ENCODE measurements at regions not wholly inside any gene's neighbourhood (a gene's known extent, or its start where the extent isn't known, plus 50 kb on each side); places are given as distances from the start of the nearest gene placed in this dataset.
"Not testable (repeated sequence)": the region's sequence is repeated elsewhere in the genome, so short reads cannot be mapped to it uniquely, and the experiment has no call there.

- DNase-seq (ENCODE audit: low read depth, low spot score), result peak; percentile 8
- in situ Hi-C loops (cut with HindIII; ENCODE audit: low pct_unique_long_range_greater_than_20kb, low sequenced_read_pairs), result no loop called here
Observed at GRCh38 chr13:31385540-31385939, 185.8 kb downstream of the B3GLCT start.

- DNase-seq (ENCODE audit: low read depth, low spot score), result no peak
- in situ Hi-C loops (cut with HindIII; ENCODE audit: low pct_unique_long_range_greater_than_20kb, low sequenced_read_pairs), result no loop called here
Observed at GRCh38 chr13:31394506-31394905, 194.7 kb downstream of the B3GLCT start.

GRCh38 chr13:31395090-31395489 lies 195.3 kb downstream of the B3GLCT start:
- in situ Hi-C loops (cut with HindIII; ENCODE audit: low pct_unique_long_range_greater_than_20kb, low sequenced_read_pairs), result no loop called here
- no peak for DNase-seq (ENCODE audit: low read depth, low spot score)

GRCh38 chr13:31399690-31400089 lies 199.9 kb downstream of the B3GLCT start:
- in situ Hi-C loops (cut with HindIII; ENCODE audit: low pct_unique_long_range_greater_than_20kb, low sequenced_read_pairs), result loop anchor here (25.0 kb wide), 1 partner anchor 162 kb away; no protein-coding TSS in a partner anchor
- DNase-seq (ENCODE audit: low read depth, low spot score), result no peak

- in situ Hi-C loops (cut with HindIII; ENCODE audit: low pct_unique_long_range_greater_than_20kb, low sequenced_read_pairs), result loop anchor here (25.0 kb wide), 1 partner anchor 166 kb away; no protein-coding TSS in a partner anchor
- not testable (repeated sequence) for DNase-seq (ENCODE audit: low read depth, low spot score)
Observed at GRCh38 chr13:31403711-31404110, 203.9 kb downstream of the B3GLCT start.

GRCh38 chr13:31408927-31409326 lies 209.2 kb downstream of the B3GLCT start:
- in situ Hi-C loops (cut with HindIII; ENCODE audit: low pct_unique_long_range_greater_than_20kb, low sequenced_read_pairs), result loop anchor here (25.0 kb wide), 1 partner anchor 172 kb away; no protein-coding TSS in a partner anchor
- no peak for DNase-seq (ENCODE audit: low read depth, low spot score)

- in situ Hi-C loops (cut with HindIII; ENCODE audit: low pct_unique_long_range_greater_than_20kb, low sequenced_read_pairs), result loop anchor here (25.0 kb wide), 1 partner anchor 173 kb away; no protein-coding TSS in a partner anchor
- peak; percentile 11 for DNase-seq (ENCODE audit: low read depth, low spot score)
Observed at GRCh38 chr13:31409678-31410356, 210.0 kb downstream of the B3GLCT start.

GRCh38 chr13:31413516-31413915 lies 213.7 kb downstream of the B3GLCT start:
- no peak for DNase-seq (ENCODE audit: low read depth, low spot score)
- in situ Hi-C loops (cut with HindIII; ENCODE audit: low pct_unique_long_range_greater_than_20kb, low sequenced_read_pairs), result loop anchor here (25.0 kb wide), 1 partner anchor 176 kb away; no protein-coding TSS in a partner anchor

GRCh38 chr13:31416066-31416465 lies 216.3 kb downstream of the B3GLCT start:
- in situ Hi-C loops (cut with HindIII; ENCODE audit: low pct_unique_long_range_greater_than_20kb, low sequenced_read_pairs), result loop anchor here (25.0 kb wide), 1 partner anchor 179 kb away; no protein-coding TSS in a partner anchor
- no peak for DNase-seq (ENCODE audit: low read depth, low spot score)

- no peak for DNase-seq (ENCODE audit: low read depth, low spot score)
- in situ Hi-C loops (cut with HindIII; ENCODE audit: low pct_unique_long_range_greater_than_20kb, low sequenced_read_pairs), result loop anchor here (25.0 kb wide), 1 partner anchor 181 kb away; no protein-coding TSS in a partner anchor
Observed at GRCh38 chr13:31418186-31418585, 218.4 kb downstream of the B3GLCT start.

GRCh38 chr13:31421756-31422155 lies 222.0 kb downstream of the B3GLCT start:
- no peak for DNase-seq (ENCODE audit: low read depth, low spot score)
- in situ Hi-C loops (cut with HindIII; ENCODE audit: low pct_unique_long_range_greater_than_20kb, low sequenced_read_pairs), result loop anchor here (25.0 kb wide), 1 partner anchor 184 kb away; no protein-coding TSS in a partner anchor

- peak; percentile 86 for DNase-seq (ENCODE audit: low read depth, low spot score)
- in situ Hi-C loops (cut with HindIII; ENCODE audit: low pct_unique_long_range_greater_than_20kb, low sequenced_read_pairs), result loop anchor here (25.0 kb wide), 1 partner anchor 187 kb away; no protein-coding TSS in a partner anchor
Observed at GRCh38 chr13:31424130-31424729, 224.5 kb downstream of the B3GLCT start.

GRCh38 chr13:31426395-31426794 lies 226.6 kb downstream of the B3GLCT start:
- in situ Hi-C loops (cut with HindIII; ENCODE audit: low pct_unique_long_range_greater_than_20kb, low sequenced_read_pairs), result no loop called here
- DNase-seq (ENCODE audit: low read depth, low spot score), result no peak

GRCh38 chr13:31427151-31428100 lies 227.7 kb downstream of the B3GLCT start:
- no peak for DNase-seq (ENCODE audit: low read depth, low spot score)

GRCh38 chr13:31431722-31432137 lies 232.0 kb downstream of the B3GLCT start:
- peak; percentile 59 for DNase-seq (ENCODE audit: low read depth, low spot score)
- in situ Hi-C loops (cut with HindIII; ENCODE audit: low pct_unique_long_range_greater_than_20kb, low sequenced_read_pairs), result no loop called here

More at GRCh38 chr13:31427151-31428100, 227.7 kb downstream of the B3GLCT start:
- in situ Hi-C loops (cut with HindIII; ENCODE audit: low pct_unique_long_range_greater_than_20kb, low sequenced_read_pairs), result no loop called here

- in situ Hi-C loops (cut with HindIII; ENCODE audit: low pct_unique_long_range_greater_than_20kb, low sequenced_read_pairs), result no loop called here
- no peak for DNase-seq (ENCODE audit: low read depth, low spot score)
Observed at GRCh38 chr13:31433207-31433606, 233.4 kb downstream of the B3GLCT start.

GRCh38 chr13:31433746-31434145 lies 234.0 kb downstream of the B3GLCT start:
- in situ Hi-C loops (cut with HindIII; ENCODE audit: low pct_unique_long_range_greater_than_20kb, low sequenced_read_pairs), result no loop called here

GRCh38 chr13:31434613-31435012 lies 234.8 kb downstream of the B3GLCT start:
- DNase-seq (ENCODE audit: low read depth, low spot score), result no peak
- in situ Hi-C loops (cut with HindIII; ENCODE audit: low pct_unique_long_range_greater_than_20kb, low sequenced_read_pairs), result no loop called here

More at GRCh38 chr13:31433746-31434145, 234.0 kb downstream of the B3GLCT start:
- DNase-seq (ENCODE audit: low read depth, low spot score), result peak; percentile 15

Measured in SK-MEL-5 (cell line).